IMR-90 (cell line): ENCODE measurements at regions not wholly inside any gene's neighbourhood (a gene's known extent, or its start where the extent isn't known, plus 50 kb on each side); places are given as distances from the start of the nearest gene placed in this dataset.

ENCODE experiments used
- BHLHE40 ChIP-seq: fragments of 150-350 bp; IDR thresholded peaks from 2 replicates; pipeline ENCODE4 v1.6.1; 2016; ENCODE audit warnings: mild to moderate bottlenecking, low read depth, low read length
- CEBPB ChIP-seq: IDR thresholded peaks from 2 replicates; pipeline ENCODE4 v1.6.1; 2012; ENCODE audit warnings: low read depth, low read length, improper control_type of control experiment
- MXI1 ChIP-seq: IDR thresholded peaks from 2 replicates; pipeline ENCODE4 v1.6.1; 2012; ENCODE audit warnings: low read depth, mild to moderate bottlenecking, low read length, moderate library complexity, borderline replicate concordance
- POLR2A ChIP-seq: IDR thresholded peaks from 2 replicates; pipeline ENCODE4 v1.6.1; 2012; ENCODE audit warnings: mild to moderate bottlenecking, low read depth, low read length
- RAD21 ChIP-seq: IDR thresholded peaks from 2 replicates; pipeline ENCODE4 v1.6.1; 2012; ENCODE audit warnings: low read length, improper control_type of control experiment
- SMC3 ChIP-seq: fragments of 150-350 bp; IDR thresholded peaks from 2 replicates; pipeline ENCODE4 v1.6.1; 2016; ENCODE audit warnings: low read depth, mild to moderate bottlenecking, antibody characterized with exemption, low read length, moderate library complexity
- TF ChIP-seq, protein P1 (sequence below): conservative IDR thresholded peaks from 2 replicates; pipeline ENCODE4 v1.5.1; 2012; ENCODE audit warnings: mild to moderate bottlenecking, low read depth, low read length, improper control_type of control experiment
- TF ChIP-seq, protein P2 (sequence below): fragments of 150-350 bp; IDR thresholded peaks from 2 replicates; pipeline ENCODE4 v1.6.1; 2017; ENCODE audit warnings: mild to moderate bottlenecking, antibody characterized with exemption, low read length, low read depth
- TF ChIP-seq, protein P3 (sequence below): fragments of 150-350 bp; IDR thresholded peaks from 2 replicates; pipeline ENCODE4 v1.6.1; 2016; ENCODE audit warnings: low read depth, mild to moderate bottlenecking, low read length, moderate library complexity, borderline replicate concordance

DNA sequence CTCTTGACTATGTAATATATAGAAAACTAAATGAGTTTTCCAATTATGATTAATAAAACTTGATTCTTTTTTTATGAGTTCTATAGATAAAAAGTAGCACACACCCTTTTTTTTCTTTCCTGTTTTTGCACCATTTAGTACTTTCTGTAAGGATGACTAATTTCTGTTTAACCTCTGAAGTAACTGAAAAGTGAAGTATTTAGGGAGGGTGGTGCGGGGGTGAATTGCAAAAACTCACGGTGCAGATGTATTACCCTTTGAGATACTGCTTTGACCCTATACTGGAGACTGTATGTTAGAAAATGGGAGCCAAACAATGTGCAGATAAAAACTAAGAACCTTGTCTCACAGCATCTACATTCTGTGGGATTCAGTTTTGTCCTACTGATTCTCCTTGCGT, 471.6 kb downstream of the DTHD1 start:
- TF ChIP-seq SMC3, result no peak
- TF ChIP-seq, protein P1, sequence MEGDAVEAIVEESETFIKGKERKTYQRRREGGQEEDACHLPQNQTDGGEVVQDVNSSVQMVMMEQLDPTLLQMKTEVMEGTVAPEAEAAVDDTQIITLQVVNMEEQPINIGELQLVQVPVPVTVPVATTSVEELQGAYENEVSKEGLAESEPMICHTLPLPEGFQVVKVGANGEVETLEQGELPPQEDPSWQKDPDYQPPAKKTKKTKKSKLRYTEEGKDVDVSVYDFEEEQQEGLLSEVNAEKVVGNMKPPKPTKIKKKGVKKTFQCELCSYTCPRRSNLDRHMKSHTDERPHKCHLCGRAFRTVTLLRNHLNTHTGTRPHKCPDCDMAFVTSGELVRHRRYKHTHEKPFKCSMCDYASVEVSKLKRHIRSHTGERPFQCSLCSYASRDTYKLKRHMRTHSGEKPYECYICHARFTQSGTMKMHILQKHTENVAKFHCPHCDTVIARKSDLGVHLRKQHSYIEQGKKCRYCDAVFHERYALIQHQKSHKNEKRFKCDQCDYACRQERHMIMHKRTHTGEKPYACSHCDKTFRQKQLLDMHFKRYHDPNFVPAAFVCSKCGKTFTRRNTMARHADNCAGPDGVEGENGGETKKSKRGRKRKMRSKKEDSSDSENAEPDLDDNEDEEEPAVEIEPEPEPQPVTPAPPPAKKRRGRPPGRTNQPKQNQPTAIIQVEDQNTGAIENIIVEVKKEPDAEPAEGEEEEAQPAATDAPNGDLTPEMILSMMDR, result no peak
- TF ChIP-seq POLR2A, result no peak
- TF ChIP-seq RAD21, result no peak
- TF ChIP-seq, protein P2, sequence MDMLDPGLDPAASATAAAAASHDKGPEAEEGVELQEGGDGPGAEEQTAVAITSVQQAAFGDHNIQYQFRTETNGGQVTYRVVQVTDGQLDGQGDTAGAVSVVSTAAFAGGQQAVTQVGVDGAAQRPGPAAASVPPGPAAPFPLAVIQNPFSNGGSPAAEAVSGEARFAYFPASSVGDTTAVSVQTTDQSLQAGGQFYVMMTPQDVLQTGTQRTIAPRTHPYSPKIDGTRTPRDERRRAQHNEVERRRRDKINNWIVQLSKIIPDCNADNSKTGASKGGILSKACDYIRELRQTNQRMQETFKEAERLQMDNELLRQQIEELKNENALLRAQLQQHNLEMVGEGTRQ, result no peak
- TF ChIP-seq BHLHE40, result no peak
- no peak for TF ChIP-seq CEBPB
- no peak for TF ChIP-seq MXI1
- TF ChIP-seq, protein P3, sequence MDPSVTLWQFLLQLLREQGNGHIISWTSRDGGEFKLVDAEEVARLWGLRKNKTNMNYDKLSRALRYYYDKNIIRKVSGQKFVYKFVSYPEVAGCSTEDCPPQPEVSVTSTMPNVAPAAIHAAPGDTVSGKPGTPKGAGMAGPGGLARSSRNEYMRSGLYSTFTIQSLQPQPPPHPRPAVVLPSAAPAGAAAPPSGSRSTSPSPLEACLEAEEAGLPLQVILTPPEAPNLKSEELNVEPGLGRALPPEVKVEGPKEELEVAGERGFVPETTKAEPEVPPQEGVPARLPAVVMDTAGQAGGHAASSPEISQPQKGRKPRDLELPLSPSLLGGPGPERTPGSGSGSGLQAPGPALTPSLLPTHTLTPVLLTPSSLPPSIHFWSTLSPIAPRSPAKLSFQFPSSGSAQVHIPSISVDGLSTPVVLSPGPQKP, result no peak
